ENCODE measurements at regions not wholly inside any gene's neighbourhood (a gene's known extent, or its start where the extent isn't known, plus 50 kb on each side); places are given as distances from the start of the nearest gene placed in this dataset.

DNA sequence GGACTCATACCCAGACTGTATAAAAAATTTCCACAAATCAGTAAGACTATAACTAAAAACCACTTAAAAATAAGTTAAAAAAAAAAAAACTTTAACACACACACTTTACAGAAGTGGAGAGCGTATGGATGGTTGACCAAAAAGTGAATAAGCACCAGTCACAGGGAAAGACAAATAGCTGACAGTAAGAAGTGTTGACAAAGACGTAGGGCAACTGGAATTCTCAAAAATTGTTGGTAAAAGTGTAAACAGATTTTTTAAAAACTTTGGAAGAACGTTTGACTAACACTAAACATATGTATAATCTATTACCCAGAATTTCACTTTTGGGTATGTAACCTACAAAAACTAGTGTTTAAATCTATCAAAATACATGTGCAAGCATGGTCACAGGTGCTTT, 73.7 kb downstream of the TMEM212 start:
- TF ChIP-seq ZNF274 (IDR thresholded peaks at IDR 0.05; ENCODE audit: low read depth, low read length) (no peak), YY1 (IDR thresholded peaks at IDR 0.05; ENCODE audit: insufficient read depth, insufficient read length) (no peak)

Measured in NT2/D1 (cell line).